ENCODE measurements at regions not wholly inside any gene's neighbourhood (a gene's known extent, or its start where the extent isn't known, plus 50 kb on each side); places are given as distances from the start of the nearest gene placed in this dataset.

DNA sequence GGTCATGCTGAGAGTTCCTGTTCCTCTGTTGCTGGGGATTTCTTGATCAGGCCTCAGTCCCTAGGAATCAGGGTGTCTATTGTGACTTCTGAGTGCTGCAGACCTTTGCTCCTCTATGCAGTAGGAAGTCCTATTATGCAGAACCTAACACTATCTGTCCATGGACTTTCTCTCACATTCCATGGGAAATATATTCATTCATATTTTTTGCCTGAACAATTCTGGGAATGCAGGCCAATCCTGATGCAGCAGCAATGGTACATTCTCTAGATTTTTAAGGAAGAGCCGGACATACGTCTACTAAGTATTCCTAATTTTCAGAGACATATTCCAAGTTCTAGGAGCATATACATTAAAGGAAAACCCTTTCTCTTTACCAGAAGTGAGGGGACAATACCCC is 61.1 kb upstream of the C1orf87 start:
- Histone ChIP-seq H3K79me2 (no peaks in the 10 kb centered on the region), H3K9me3 (ENCODE audit: control insufficient read depth, low read length) (no peaks in the 10 kb centered on the region), H3K4me3 (ENCODE audit: low read depth, low read length) (no peak overlapping the region), H2AFZ (no peak overlapping the region), H3K27ac (no peak overlapping the region), H3K4me2 (ENCODE audit: low read length) (no peak overlapping the region), H3K9ac (no peak overlapping the region), H3K36me3 (ENCODE audit: control insufficient read depth, insufficient read depth, low read length) (no peaks in the 10 kb centered on the region), H3K4me1 (no peaks in the 10 kb centered on the region), H3K27me3 (ENCODE audit: control insufficient read depth, insufficient read depth, low read length) (no peaks in the 10 kb centered on the region)
- no peak for TF ChIP-seq CTCF (IDR thresholded peaks at IDR 0.05)

GRCh38 chr1:60133848-60134247 is 60.3 kb upstream of the C1orf87 start:
- H3K79me2 ChIP-seq: no peaks in the 10 kb centered on the region
- H3K4me3 ChIP-seq (ENCODE audit: low read depth, low read length): no peak overlapping the region
- no peaks in the 10 kb centered on the region for H3K27me3 ChIP-seq (ENCODE audit: control insufficient read depth, insufficient read depth, low read length)
- no peaks in the 10 kb centered on the region for H3K9me3 ChIP-seq (ENCODE audit: control insufficient read depth, low read length)
- no peak overlapping the region for H3K4me2 ChIP-seq (ENCODE audit: low read length)
- no peaks in the 10 kb centered on the region for H3K4me1 ChIP-seq
- no peaks in the 10 kb centered on the region for H3K36me3 ChIP-seq (ENCODE audit: control insufficient read depth, insufficient read depth, low read length)
- no peak overlapping the region for H2AFZ ChIP-seq
- H3K9ac ChIP-seq: no peak overlapping the region
- no peak overlapping the region for H3K27ac ChIP-seq
- TF ChIP-seq CTCF (IDR thresholded peaks at IDR 0.05): no peak

DNA sequence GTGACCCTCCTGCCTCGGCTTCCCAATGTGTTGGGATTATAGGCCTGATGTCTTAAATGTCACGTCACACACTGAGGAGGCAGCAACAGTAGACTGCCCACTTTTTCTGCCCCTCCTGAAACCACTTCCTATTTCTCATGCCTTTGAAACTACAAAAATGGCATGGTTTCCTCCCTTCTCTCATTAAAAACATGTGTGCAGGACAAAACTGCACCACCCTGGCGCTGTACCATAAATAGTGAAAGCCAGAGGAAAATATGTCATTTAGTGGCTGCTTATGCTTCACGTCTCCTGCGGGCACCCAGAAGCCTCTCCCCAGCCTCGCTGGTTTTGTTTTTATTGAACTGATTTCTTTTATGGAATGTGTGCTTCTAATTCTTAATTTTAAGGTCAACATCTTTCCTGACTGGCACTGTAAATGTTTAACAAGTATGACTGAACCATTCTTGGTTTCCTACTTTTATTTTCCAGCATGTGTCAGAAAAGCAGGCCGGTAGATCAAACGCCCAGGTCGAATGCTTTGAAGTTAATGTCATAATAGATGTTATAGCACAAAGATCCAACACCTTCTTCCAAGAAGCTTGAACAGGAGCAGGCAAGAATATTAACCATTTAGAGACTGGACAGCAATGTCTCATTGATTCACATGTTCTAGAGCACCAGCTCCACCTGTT is 59.6 kb upstream of the C1orf87 start:
- Histone ChIP-seq H3K79me2 (no peaks in the 10 kb centered on the region), H3K9ac (no peak overlapping the region), H3K4me1 (no peaks in the 10 kb centered on the region), H3K9me3 (ENCODE audit: control insufficient read depth, low read length) (no peaks in the 10 kb centered on the region), H2AFZ (no peak overlapping the region), H3K4me3 (ENCODE audit: low read depth, low read length) (no peak overlapping the region), H3K27ac (no peak overlapping the region), H3K27me3 (ENCODE audit: control insufficient read depth, insufficient read depth, low read length) (no peaks in the 10 kb centered on the region), H3K36me3 (ENCODE audit: control insufficient read depth, insufficient read depth, low read length) (no peaks in the 10 kb centered on the region), H3K4me2 (ENCODE audit: low read length) (no peak overlapping the region)
- TF ChIP-seq CTCF (IDR thresholded peaks at IDR 0.05): no peak

DNA sequence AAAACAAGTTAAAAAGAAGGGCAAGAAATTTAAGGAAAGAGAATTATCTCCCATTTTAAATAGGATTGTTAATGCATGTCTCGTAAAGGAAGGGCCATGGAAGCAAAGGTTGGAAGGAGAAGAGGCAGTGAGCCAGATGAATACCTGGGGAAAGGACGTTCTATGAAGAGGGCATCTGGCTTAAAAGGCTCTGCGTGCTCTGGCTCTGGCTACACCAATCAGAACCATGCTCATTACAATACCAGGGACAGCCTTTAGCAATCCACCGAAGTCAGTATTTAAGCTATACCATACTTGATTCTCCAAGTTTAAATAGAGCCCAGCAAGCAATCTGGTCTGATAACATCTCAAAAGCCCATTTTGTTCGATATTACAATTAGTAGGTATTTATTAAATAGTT is 58.5 kb upstream of the C1orf87 start:
- Histone ChIP-seq H3K36me3 (ENCODE audit: control insufficient read depth, insufficient read depth, low read length) (no peaks in the 10 kb centered on the region), H3K27ac (no peak overlapping the region), H3K9ac (no peak overlapping the region), H3K79me2 (no peaks in the 10 kb centered on the region), H2AFZ (no peak overlapping the region), H3K4me1 (no peaks in the 10 kb centered on the region), H3K9me3 (ENCODE audit: control insufficient read depth, low read length) (no peaks in the 10 kb centered on the region), H3K27me3 (ENCODE audit: control insufficient read depth, insufficient read depth, low read length) (no peaks in the 10 kb centered on the region), H3K4me2 (ENCODE audit: low read length) (no peak overlapping the region), H3K4me3 (ENCODE audit: low read depth, low read length) (no peak overlapping the region)
- no peak for TF ChIP-seq CTCF (IDR thresholded peaks at IDR 0.05)

DNA sequence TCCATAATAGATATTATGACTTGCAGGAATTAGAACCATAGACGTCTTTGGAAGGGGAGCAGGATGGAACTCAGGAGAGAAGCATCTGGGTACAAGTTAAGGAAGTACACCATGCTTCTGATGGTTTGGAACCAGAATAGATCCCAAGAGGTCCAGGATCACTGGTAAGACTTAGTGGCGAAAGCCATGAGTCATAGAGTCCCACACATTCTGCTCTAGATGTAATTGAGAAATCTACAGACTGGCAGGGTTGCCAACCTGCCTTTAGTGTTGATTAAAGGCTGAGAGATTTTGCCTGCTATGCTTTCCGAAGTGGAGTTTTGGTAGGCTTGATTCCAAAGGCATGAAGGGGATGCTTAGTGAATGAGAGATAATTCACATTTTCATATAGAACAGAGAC is 57.1 kb upstream of the C1orf87 start:
- Histone ChIP-seq H3K27me3 (ENCODE audit: control insufficient read depth, insufficient read depth, low read length) (no peaks in the 10 kb centered on the region), H3K4me2 (ENCODE audit: low read length) (no peak overlapping the region), H2AFZ (no peak overlapping the region), H3K27ac (no peak overlapping the region), H3K9ac (no peak overlapping the region), H3K79me2 (no peaks in the 10 kb centered on the region), H3K9me3 (ENCODE audit: control insufficient read depth, low read length) (no peaks in the 10 kb centered on the region), H3K36me3 (ENCODE audit: control insufficient read depth, insufficient read depth, low read length) (no peaks in the 10 kb centered on the region), H3K4me1 (no peaks in the 10 kb centered on the region), H3K4me3 (ENCODE audit: low read depth, low read length) (no peak overlapping the region)
- no peak for TF ChIP-seq CTCF (IDR thresholded peaks at IDR 0.05)
